PC-3 (cell line): ENCODE measurements at regions not wholly inside any gene's neighbourhood (a gene's known extent, or its start where the extent isn't known, plus 50 kb on each side); places are given as distances from the start of the nearest gene placed in this dataset.

Experiments
- ATAC-seq: fragments of 200-7000 bp; cut with Tn5 transposase; 2 replicates; pipeline ENCODE4 v1.9.1; 2020; ENCODE audit warnings: mild to moderate bottlenecking, moderate library complexity
- BruUV-seq: library from RNA; stranded (reverse); fragments of 400-500 nt; replicated peaks from 2 replicates; lab custom pipeline; 2021; lab: Mats Ljungman, UMichigan
- CTCF ChIA-PET: fragments of 300-600 bp; sonication (Branson Sonifier 250); formaldehyde crosslinking; loops from one replicate; lab custom pipeline; 2022; ENCODE audit warnings: antibody characterized with exemption; lab: Charles Lee
- POLR2A ChIA-PET: fragments of 300-600 bp; sonication (Branson Sonifier 250); formaldehyde crosslinking; loops from one replicate; lab custom pipeline; 2022; ENCODE audit warnings: antibody characterized with exemption; ENCODE audit not compliant: unreplicated experiment; lab: Charles Lee
- DNase-seq: peaks from one replicate; pipeline ENCODE4 v3.0.0-alpha.2; 2015
- H2AFZ ChIP-seq: fragments of 300-600 bp; sonication (generic); 2 replicates; pipeline ENCODE4 v1.6.0; 2016; ENCODE audit warnings: antibody characterized with exemption, low read length
- H3F3A ChIP-seq: fragments of 300-600 bp; sonication (generic); one replicate; pipeline ENCODE4 v1.6.0; 2017; ENCODE audit warnings: antibody characterized with exemption, low read length, control low read depth, mild to moderate bottlenecking; ENCODE audit not compliant: unreplicated experiment
- H3K27ac ChIP-seq: fragments of 300-600 bp; sonication (generic); 2 replicates; pipeline ENCODE4 v1.5.1; 2016; ENCODE audit warnings: mild to moderate bottlenecking, low read length
- H3K27me3 ChIP-seq: fragments of 300-600 bp; sonication (generic); 2 replicates; pipeline ENCODE4 v1.6.1; 2016; ENCODE audit warnings: low read length, mixed read lengths
- H3K36me3 ChIP-seq: fragments of 300-600 bp; sonication (generic); 2 replicates; pipeline ENCODE4 v1.6.1; 2016; ENCODE audit warnings: low read depth, mixed run types, low read length, mixed read lengths
- H3K4me1 ChIP-seq: fragments of 300-600 bp; sonication (generic); 2 replicates; pipeline ENCODE4 v1.5.1; 2016; ENCODE audit warnings: low read length; ENCODE audit not compliant: insufficient read depth
- H3K4me2 ChIP-seq: fragments of 300-600 bp; sonication (generic); 2 replicates; pipeline ENCODE4 v1.6.0; 2016; ENCODE audit warnings: low read length
- H3K4me3 ChIP-seq: fragments of 300-600 bp; sonication (generic); 2 replicates; pipeline ENCODE4 v1.5.1; 2016; ENCODE audit warnings: mild to moderate bottlenecking, low read length, mixed read lengths
- H3K79me2 ChIP-seq: fragments of 300-600 bp; sonication (generic); 2 replicates; pipeline ENCODE4 v1.6.1; 2017; ENCODE audit warnings: low read length, mixed read lengths
- H3K9ac ChIP-seq: fragments of 300-600 bp; sonication (generic); 2 replicates; pipeline ENCODE4 v1.6.0; 2016; ENCODE audit warnings: mild to moderate bottlenecking, low read length
- H3K9me2 ChIP-seq: fragments of 300-600 bp; sonication (generic); replicated peaks from 2 replicates; pipeline ENCODE4 v1.6.1; 2016; ENCODE audit warnings: mixed run types, low read length, mixed read lengths
- H3K9me3 ChIP-seq: fragments of 300-600 bp; sonication (generic); 2 replicates; pipeline ENCODE4 v1.6.1; 2016; ENCODE audit warnings: low read length, mixed read lengths
- H4K20me1 ChIP-seq: fragments of 300-600 bp; sonication (generic); 2 replicates; pipeline ENCODE4 v1.6.1; 2016; ENCODE audit warnings: low read length, mixed read lengths
- CTCF ChIP-seq: fragments of 300-600 bp; sonication (generic); conservative IDR thresholded peaks from 2 replicates; pipeline ENCODE4 v1.5.1; 2017; ENCODE audit warnings: antibody characterized with exemption, low read depth, mild to moderate bottlenecking, low read length
- EZH2 ChIP-seq: fragments of 300-600 bp; sonication (generic); IDR thresholded peaks from one replicate; pipeline ENCODE4 v1.6.1; 2017; ENCODE audit warnings: antibody characterized with exemption, mild to moderate bottlenecking, low read length; ENCODE audit not compliant: unreplicated experiment
- EZH2phosphoT487 ChIP-seq: fragments of 300-600 bp; sonication (generic); IDR thresholded peaks from 2 replicates; pipeline ENCODE4 v1.6.1; 2018; ENCODE audit warnings: mild to moderate bottlenecking, antibody characterized with exemption, low read length, borderline replicate concordance
- intact Hi-C: fragments of 100-400 bp; cut with micrococcal nuclease; formaldehyde crosslinking; loops from 2 replicates; pipeline ENCODE4 v1.9.0; 2023

DNA sequence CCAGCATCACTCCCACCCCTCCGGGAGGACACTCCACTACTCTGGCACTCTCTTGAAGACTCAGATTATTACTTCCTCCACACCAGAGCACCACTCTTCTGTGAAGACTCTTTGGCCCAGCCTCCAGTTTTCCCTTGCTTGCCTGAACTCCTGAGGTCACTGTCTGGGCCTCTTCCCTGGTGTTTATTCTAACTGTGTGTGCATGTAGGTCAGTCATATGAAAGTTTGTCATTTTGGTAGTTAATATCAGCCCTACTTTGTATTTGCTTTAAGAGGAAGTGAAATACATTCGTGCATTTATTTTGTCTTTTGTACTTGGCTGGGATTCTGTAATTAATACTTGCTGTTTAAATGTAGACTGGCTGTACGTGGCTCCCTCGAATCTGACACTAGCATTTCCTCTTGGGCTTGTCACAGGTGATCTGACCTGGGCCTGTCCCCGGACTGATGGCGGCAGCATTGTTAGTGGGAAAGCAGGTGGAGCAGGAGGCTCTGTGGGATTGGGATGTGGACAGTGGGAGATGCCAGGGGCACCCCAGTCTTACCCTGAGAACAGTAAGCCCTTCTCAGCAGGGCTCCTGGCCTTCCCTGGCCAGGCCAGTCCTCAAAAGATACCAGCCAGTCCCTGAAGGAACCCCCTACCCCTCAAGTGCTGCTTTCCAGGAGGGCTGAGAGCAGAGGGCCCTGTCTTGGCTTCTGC, 350.5 kb downstream of the CDC5L start:
- no peaks in the 10 kb centered on the region for H3K9me2 ChIP-seq
- H3K4me2 ChIP-seq = no peak overlapping the region
- DNase-seq = no peak
- H3K4me1 ChIP-seq = peaks cover 9% of the 10 kb centered on the region; the same call in 1 of the 2 replicates
- H3K4me3 ChIP-seq = no peak overlapping the region
- no peak overlapping the region for H3K9ac ChIP-seq
- H3K36me3 ChIP-seq = no peaks in the 10 kb centered on the region
- BruUV-seq = no TSS peak
- H3K27me3 ChIP-seq = no peaks in the 10 kb centered on the region
- intact Hi-C loops = no loop called here
- ChIA-PET CTCF (no interaction called here), POLR2A (no interaction called here)
- TF ChIP-seq EZH2phosphoT487 (no peak), CTCF (no peak), EZH2 (no peak)
- H4K20me1 ChIP-seq = no peaks in the 10 kb centered on the region
- H3K9me3 ChIP-seq = no peaks in the 10 kb centered on the region
- no peaks in the 10 kb centered on the region for H3K79me2 ChIP-seq
- ATAC-seq = no peak
- H3K27ac ChIP-seq = no peak overlapping the region
- no peaks in the 10 kb centered on the region for H3F3A ChIP-seq
- no peak overlapping the region for H2AFZ ChIP-seq

DNA sequence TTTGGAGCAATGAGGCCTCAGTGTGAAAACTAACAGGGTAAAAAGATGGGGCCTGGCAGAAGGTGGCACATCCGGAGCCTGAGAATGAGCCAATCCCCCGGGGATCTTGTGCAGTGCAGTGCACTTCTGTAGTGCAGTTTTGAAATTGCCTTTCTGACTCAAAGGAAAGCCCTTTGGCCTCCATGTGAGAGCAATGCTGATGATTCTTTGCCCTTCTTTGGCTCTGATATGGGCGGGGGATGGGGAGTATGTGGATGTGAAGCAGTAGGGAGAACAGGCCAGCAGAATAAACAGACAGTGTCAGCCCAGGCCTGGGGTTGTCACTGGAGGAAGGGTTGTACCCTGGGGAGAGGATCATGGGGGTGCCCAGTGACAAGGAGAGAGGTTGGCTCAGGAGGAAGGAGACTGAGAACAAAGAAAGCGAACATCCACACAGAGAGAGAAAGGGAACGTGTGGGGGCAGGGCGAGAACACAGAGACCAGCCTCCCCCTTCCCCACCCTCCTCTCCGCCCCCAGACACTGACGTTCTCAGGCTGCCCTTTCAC, 351.2 kb downstream of the CDC5L start:
- H3K9ac ChIP-seq = no peak overlapping the region
- no peak overlapping the region for H3K27ac ChIP-seq
- DNase-seq = no peak
- H3K9me3 ChIP-seq = no peaks in the 10 kb centered on the region
- no peak overlapping the region for H3K4me3 ChIP-seq
- intact Hi-C loops = no loop called here
- H4K20me1 ChIP-seq = no peaks in the 10 kb centered on the region
- H3F3A ChIP-seq = no peaks in the 10 kb centered on the region
- H3K9me2 ChIP-seq = no peaks in the 10 kb centered on the region
- no peaks in the 10 kb centered on the region for H3K27me3 ChIP-seq
- no peak for ATAC-seq
- no peaks in the 10 kb centered on the region for H3K79me2 ChIP-seq
- CTCF ChIA-PET = no interaction called here
- POLR2A ChIA-PET = no interaction called here
- H3K4me2 ChIP-seq = no peak overlapping the region
- H3K36me3 ChIP-seq = no peaks in the 10 kb centered on the region
- BruUV-seq = no TSS peak
- TF ChIP-seq EZH2phosphoT487 (no peak), CTCF (no peak), EZH2 (no peak)
- H2AFZ ChIP-seq = no peak overlapping the region
- H3K4me1 ChIP-seq = peaks cover 9% of the 10 kb centered on the region; the same call in 1 of the 2 replicates

DNA sequence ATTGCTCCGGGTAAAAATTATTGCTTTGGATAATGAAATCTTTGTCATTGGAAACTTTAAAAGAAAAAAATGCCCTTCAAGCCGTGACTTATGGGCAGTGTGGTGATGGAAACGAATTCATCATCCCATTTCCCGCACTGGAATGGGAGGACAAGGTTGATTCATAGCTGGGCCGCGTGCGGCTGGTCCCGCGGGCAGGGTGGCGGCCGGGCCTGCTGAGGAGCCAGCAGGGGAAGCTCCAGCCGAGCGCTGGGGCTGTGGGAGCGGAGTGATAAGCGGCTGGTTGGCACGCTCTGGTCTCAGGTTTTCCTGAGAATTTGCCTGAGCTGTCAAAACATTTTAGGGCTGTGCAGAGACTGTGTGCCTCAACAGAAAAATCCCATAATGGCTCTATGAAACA, 351.7 kb downstream of the CDC5L start:
- CTCF ChIA-PET = no interaction called here
- no peak overlapping the region for H3K27ac ChIP-seq

More for the DNA sequence above, 351.7 kb downstream of the CDC5L start:
- intact Hi-C loops = no loop called here
- H2AFZ ChIP-seq = no peak overlapping the region
- ATAC-seq (no peak), DNase-seq (no peak)
- H3K9ac ChIP-seq = no peak overlapping the region
- H3K36me3 ChIP-seq = no peaks in the 10 kb centered on the region
- no TSS peak for BruUV-seq
- no peaks in the 10 kb centered on the region for H3K9me3 ChIP-seq
- no peaks in the 10 kb centered on the region for H3K27me3 ChIP-seq
- no peaks in the 10 kb centered on the region for H3K79me2 ChIP-seq
- H3K9me2 ChIP-seq = no peaks in the 10 kb centered on the region
- H3K4me2 ChIP-seq = no peak overlapping the region
- H3K4me3 ChIP-seq = no peak overlapping the region
- peaks cover 9% of the 10 kb centered on the region; the same call in 1 of the 2 replicates for H3K4me1 ChIP-seq
- no peaks in the 10 kb centered on the region for H4K20me1 ChIP-seq
- H3F3A ChIP-seq = no peaks in the 10 kb centered on the region
- no peak for TF ChIP-seq EZH2phosphoT487
- no peak for TF ChIP-seq CTCF
- TF ChIP-seq EZH2 = no peak
- POLR2A ChIA-PET = no interaction called here
